Stimulated activated CD4-positive, alpha-beta T cell treated with anti-CD3 and anti-CD28 coated beads, TNF-alpha, amount 100 ng/mL, for 24 hours (primary cell): ENCODE measurements at regions not wholly inside any gene's neighbourhood (a gene's known extent, or its start where the extent isn't known, plus 50 kb on each side); places are given as distances from the start of the nearest gene placed in this dataset.

ENCODE experiments used
- DNase-seq, 3 experiments: peaks; one replicate each; pipeline ENCODE4 v3.0.0-alpha.2; 2020; ENCODE audit warnings: low read depth in 3 of 3

DNA sequence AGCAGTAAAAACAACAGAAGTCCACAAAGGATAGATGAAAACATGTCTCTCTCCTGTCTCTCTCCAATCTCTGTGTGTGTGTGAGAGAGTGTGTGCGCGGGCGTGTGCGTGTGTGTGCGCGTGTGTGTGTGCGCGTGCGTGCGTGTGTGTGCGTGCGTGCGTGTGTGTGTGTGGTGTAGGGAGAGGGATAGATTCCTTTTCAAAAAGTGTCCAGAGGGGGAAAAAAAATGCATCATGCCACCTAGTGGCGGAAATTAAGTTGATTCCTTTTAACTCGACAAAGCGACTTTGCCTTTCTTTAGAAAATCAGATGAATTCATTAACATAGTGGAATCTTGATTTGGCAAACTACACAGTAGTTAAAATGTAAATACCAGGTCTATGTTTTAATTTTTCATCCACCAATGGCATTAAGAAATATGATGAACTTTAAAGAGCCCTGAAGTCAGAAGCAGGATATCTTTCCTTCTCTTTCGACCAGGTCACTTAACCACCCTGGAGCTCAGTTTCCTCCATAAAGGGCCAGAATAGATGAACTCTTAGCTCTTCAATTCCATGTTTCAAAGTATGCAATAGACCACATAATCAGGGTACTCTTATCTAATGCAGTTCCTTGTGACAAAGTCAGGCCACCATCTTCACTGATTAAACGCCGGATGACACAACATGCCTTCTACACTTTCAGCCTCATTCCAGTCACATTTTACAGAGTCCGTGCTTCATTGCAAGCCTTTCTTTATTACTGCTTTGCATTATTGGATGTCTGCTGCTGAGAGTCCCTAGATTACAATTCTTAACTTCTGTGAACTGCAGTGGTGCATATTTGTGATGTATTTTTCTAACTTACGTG lies 162.8 kb downstream of the FBXO8 start:
- no peak for DNase-seq

GRCh38 chr4:174119830-174120229 lies 163.6 kb downstream of the FBXO8 start:
- DNase-seq: no peak

- no peak for DNase-seq
These were observed 164.4 kb downstream of the FBXO8 start for GRCh38 chr4:174119051-174119450.

DNA sequence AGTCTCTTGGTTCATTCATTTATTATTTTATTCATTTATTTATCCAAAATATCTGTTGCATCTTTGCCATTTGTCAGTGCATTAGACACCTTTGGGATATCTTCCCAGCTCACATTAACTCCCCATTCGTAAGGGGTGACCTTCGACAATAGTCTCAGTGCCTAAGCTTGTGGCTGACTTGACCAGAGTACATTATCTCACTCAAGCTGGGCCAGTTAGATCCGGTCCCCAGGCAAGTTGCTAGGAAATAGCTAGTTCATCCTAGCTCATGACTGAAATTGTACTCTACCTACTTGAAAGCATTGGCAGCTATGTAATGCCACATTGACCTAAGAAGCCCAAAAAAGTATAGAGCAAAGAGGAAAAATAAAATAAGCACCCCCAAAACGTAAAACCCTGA lies 165.3 kb downstream of the FBXO8 start:
- DNase-seq: no peak

DNA sequence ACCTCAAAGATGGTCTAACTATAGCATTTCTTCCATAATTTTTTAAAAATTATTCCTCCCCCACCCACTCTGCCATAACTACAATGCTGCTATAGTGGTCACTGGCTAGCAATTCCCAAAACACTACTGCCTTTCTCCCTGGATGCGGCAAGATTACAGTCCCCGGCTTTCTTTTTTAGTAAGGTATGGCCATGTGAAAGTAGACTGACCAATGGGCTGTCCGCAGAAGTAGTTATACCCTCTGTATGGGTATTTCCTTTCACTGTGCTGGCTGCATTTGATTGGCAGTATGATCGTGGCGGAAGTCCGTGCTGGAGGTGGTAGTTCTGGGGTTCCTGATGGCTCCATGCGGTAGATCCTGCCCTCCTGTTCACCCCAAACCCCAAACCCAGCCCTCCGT lies 166.0 kb downstream of the FBXO8 start:
- no peak for DNase-seq

DNA sequence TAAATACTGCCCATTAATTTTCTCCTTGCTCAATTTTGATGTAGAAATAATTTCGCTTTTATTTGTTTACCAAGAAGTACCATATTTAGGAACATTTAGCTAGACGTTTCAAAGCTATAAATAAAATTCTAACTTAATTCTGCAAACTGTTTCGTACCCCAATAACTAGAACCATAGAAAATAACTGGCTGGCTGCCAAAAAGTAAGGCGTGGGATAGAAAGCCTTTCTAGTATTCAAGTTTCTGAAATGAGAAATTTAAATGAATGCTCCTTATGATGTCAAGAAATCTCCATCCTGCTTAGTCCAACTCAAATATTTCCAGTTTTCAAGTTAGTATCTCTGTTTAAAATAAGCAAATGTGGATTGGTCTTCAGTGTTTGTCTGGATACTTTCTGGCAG lies 167.4 kb downstream of the FBXO8 start:
- DNase-seq: no peak

DNA sequence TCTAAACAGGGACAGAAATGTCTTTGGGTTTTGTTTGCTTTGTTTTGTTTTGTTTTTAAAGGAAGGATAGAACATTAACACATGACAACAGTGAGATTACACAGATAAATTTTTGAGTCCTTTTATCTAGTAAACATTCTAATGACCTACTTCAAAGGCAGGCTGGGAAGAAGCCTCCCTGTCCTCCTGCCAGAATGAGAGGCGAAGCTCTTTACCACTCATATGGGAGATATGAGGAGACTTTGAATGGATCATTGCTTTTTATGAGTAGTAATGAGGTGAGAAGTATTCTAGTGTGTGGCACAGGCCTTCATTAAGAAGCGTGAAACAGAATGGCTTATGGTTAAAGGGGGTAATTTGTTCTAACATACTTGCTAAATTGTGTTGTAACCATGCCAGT lies 172.0 kb downstream of the FBXO8 start:
- no peak for DNase-seq

DNA sequence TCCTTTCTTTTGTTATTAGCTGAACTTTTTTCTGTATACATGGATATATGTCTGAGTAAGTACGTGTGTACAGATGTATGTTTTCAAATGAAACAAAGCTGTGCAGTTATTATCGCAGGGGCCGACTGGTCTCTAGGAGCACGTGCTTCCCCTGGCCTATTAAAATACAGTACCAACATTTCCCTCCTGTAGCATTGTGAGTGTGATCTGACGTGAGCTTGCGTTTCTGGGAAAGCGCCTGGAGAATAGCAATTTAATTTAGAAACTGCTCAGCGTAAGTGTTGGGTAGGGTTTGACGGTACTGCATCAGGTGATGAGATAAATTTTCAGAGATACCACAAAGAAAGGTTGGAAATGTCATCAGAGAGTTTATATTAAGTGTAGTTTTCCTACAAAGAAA lies 173.3 kb downstream of the FBXO8 start:
- DNase-seq: no peak

DNA sequence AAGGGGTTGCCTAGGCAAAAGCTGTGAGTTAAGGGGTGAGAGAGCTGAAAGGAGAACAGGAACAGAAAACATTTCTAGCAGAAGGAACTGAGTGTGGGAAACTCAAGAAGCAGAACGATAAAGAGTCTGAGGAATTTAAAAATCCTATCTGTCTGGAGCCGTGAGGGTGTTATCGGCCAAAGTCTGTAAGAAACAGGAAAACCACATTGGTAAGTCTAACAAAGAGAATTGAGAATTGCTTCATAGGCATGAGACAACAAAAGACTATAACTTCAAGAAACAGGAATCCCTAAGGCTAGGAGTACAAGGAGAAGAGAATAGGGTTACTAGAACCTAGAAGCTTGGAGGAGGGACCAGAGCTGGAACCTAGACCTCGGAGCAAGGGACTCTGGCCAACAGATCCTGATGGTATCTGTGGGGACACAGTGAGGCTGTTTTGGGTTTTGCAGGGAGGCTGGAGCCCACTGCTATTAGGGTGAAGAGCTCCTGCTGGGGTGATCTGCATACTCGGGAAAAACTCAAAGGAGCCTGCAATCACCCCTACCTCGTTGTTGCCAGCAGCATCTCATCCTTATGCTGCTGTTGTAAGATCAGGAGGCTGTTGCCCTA lies 175.6 kb downstream of the FBXO8 start:
- DNase-seq: no peak

GRCh38 chr4:174105202-174105601 lies 178.3 kb downstream of the FBXO8 start:
- no peak for DNase-seq

GRCh38 chr4:174100910-174101309 lies 182.6 kb downstream of the FBXO8 start:
- DNase-seq: no peak

DNA sequence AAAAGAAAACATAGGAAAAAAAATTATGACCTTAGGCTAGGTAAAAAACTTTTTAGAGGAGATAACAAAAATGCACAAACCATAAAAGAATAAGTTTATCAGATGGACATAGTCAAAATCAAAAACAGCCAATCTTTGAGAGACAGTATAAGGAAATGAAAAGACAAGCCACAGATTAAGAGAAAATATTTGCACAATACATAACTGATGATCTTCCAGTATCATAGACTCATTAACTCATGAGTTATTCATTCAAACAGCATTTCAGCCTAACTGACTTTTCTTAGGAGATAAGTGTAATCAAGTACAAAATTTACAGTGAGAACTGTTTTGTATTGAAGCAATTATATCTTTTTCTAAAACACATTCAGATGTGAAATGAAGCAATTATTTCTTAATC lies 183.8 kb downstream of the FBXO8 start:
- no peak for DNase-seq

DNA sequence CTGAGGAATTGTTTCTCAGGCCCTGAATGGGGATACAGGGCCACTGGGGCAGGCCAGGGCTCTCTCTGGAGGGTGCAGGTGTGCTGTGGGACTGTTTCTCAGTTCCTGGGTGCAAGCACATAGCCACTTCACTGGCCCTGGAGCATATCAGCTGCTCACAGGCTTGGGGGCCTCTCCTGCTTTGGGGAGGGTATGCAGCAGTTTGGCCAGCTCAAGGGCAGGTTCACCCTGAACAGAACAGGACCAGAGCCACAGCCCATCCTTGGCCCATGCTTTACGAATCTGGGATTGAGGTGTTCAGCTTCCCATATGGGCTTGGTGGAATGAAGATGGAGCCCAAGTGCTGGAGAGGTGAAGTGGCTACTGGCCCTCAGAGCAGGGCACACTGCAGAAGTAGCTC lies 186.5 kb downstream of the FBXO8 start:
- DNase-seq: no peak

DNA sequence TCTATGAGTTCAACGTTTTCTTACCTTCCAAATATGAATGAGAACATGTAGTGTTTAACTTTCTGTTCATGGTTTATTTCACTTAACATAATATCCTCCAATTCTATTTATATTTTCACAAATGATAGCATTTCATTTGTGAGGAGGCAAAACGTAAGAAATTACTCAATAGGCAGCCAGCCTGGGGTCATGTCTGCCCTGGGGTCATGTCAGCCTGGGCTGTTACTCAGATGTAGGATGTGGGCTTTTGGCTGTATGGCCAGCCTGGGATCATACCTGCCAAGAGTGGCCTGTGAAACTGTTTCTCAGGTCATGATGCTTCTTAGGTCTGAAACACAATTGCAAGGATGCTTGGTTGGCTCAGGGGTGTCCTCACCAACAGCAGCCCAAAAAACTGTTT lies 187.0 kb downstream of the FBXO8 start:
- no peak for DNase-seq

- no peak for DNase-seq
These were observed 192.3 kb downstream of the FBXO8 start for GRCh38 chr4:174091130-174091529.

DNA sequence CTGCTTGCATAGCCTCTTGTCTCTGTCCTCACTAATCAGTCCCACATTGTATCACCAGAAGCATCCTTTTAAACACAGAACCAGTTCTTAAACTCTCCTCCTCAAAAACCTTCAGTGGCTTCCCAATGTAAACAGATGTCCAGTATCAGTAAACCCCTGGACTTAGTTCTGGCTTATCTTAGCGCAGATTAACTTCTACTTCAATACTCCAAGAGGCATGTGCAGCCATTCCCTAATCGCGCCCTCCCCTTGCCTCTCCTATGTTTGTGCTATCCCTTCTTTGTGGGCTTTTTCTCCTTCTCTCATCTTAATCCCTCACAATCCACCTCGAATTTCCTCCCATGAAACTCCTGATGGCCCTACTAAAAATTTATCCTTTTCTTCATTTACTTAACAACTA lies 193.8 kb downstream of the FBXO8 start:
- DNase-seq: no peak

GRCh38 chr4:174088795-174089194 lies 194.7 kb downstream of the FBXO8 start:
- DNase-seq: no peak

DNA sequence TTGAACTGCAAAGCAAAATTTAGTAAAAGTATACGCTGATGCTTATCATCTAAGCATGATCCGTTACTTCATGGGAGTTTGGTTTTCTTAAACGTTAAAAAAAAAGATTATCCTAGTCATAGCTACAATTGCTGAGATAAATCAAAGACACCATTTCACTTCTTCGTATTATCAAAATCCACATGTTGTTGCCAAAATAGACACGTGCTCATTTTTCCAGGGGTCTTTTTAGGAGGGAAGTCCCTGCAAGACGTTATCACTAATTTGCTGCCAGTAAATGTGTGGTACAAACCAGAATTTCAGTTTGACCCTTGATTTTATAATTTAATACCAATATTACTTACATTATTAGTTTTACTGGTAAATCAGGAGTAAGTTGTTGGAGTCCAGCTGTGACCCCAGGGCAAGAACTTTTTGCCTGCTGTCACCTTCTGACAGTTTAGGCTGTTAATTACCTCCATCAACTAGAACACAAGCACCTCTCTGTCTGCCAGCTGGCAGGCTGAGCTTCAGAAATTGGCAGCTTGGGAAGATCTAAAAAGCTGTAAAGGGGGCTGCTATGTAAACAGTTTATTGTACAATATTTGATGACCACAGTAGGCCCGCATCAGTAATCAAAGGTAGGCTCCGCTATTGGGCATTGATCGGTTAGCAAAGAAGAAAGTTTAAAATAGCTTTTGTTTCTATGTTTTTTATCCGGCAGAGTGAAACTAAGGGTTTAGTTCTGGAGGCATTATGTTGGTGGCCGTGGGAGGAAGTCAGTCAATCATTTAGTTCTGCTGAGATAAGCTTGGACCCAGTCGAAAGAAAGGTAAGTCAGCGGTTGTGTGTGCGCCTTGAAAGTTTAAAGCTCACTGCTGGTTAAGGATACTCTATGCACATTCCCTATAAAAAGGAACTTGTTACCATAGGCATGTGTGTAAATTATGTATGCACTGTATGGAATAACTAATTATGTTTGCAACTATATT lies 196.4 kb downstream of the FBXO8 start:
- no peak for DNase-seq

DNA sequence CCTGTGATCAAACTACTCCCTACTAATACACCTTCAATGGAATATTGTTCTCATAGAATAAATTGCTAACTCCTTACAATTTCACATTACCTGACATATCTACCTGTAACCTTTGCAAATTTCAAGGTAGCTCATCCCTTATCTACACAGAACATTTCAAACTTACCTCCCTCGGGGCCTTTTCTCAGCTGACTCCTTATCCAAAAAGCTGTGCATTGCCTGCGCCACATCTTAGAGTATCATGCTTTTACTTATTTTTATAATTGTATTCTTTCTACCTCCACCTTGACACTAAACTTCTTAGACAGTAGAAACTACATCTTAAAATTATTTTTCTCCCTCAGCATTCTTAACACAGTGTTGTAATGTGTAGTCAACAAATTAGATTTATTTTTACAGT lies 198.5 kb downstream of the FBXO8 start:
- DNase-seq: no peak

DNA sequence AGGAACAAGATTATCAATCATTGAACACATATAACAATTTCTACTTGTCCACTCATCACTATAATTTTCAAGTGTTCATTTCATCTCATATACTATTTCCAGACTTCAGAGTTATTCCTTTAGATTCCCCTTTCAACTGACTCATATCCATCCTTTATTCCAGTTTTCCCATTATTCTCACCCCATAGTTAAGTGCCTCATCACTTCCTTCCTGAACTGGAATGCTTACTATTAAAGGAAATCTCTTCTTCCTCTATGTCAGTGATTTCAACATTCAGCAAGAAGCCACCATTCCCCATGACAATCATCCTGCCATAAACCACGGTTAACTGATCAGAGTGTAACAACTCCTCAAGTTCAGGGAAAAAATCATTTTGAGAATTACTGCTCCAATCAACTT lies 198.9 kb downstream of the FBXO8 start:
- DNase-seq: no peak

- no peak for DNase-seq
These were observed 203.1 kb downstream of the FBXO8 start for GRCh38 chr4:174080361-174080760.

- no peak for DNase-seq
These were observed 211.9 kb downstream of the FBXO8 start for GRCh38 chr4:174071595-174071994.
